H9 (cell line): ENCODE measurements at regions not wholly inside any gene's neighbourhood (a gene's known extent, or its start where the extent isn't known, plus 50 kb on each side); places are given as distances from the start of the nearest gene placed in this dataset.

ENCODE experiments used
- DNase-seq: peaks from one replicate; pipeline ENCODE4 v3.0.0-alpha.2; 2017
- H2AFZ ChIP-seq: one replicate; pipeline ENCODE4 v1.6.1; 2013; ENCODE audit warnings: mild to moderate bottlenecking, low read length, control low read depth, moderate library complexity
- H2AK5ac ChIP-seq: 2 replicates; pipeline ENCODE4 v1.6.1; 2013; ENCODE audit warnings: low read length, control low read depth, mixed read lengths; ENCODE audit not compliant: insufficient read length
- H2BK120ac ChIP-seq: one replicate; pipeline ENCODE4 v1.6.1; 2013; ENCODE audit warnings: low read depth, mild to moderate bottlenecking, low read length, control low read depth, inconsistent platforms; ENCODE audit not compliant: poor library complexity, severe bottlenecking
- H2BK12ac ChIP-seq: 2 replicates; pipeline ENCODE4 v1.6.1; 2013; ENCODE audit warnings: low read length, control low read depth, mixed read lengths, low read depth; ENCODE audit not compliant: insufficient read length
- H2BK15ac ChIP-seq: 2 replicates; pipeline ENCODE4 v1.6.1; 2013; ENCODE audit warnings: low read depth, low read length, control low read depth
- H2BK20ac ChIP-seq: one replicate; pipeline ENCODE4 v1.6.1; 2013; ENCODE audit warnings: low read depth, mild to moderate bottlenecking, low read length, control low read depth, inconsistent platforms; ENCODE audit not compliant: poor library complexity, severe bottlenecking
- H2BK5ac ChIP-seq: 2 replicates; pipeline ENCODE4 v1.6.1; 2013; ENCODE audit warnings: low read length, control low read depth, mixed read lengths; ENCODE audit not compliant: insufficient read length
- H3K14ac ChIP-seq: 2 replicates; pipeline ENCODE4 v1.6.1; 2013; ENCODE audit warnings: low read length, control low read depth; ENCODE audit not compliant: insufficient read depth
- H3K18ac ChIP-seq: 2 replicates; pipeline ENCODE4 v1.6.1; 2013; ENCODE audit warnings: low read depth, mild to moderate bottlenecking, mixed read lengths, low read length, control low read depth; ENCODE audit not compliant: insufficient read length
- H3K23ac ChIP-seq: 2 replicates; pipeline ENCODE4 v1.6.1; 2013; ENCODE audit warnings: low read length, control low read depth, mixed read lengths, low read depth; ENCODE audit not compliant: insufficient read length
- H3K23me2 ChIP-seq: 2 replicates; pipeline ENCODE4 v1.6.1; 2013; ENCODE audit warnings: low read depth, mild to moderate bottlenecking, mixed read lengths, low read length, control low read depth; ENCODE audit not compliant: insufficient read length, poor library complexity, severe bottlenecking
- H3K27ac ChIP-seq: 2 replicates; pipeline ENCODE4 v1.5.1; 2013; ENCODE audit warnings: low read length, control low read depth, mixed read lengths, low read depth; ENCODE audit not compliant: insufficient read length
- H3K27me3 ChIP-seq: 2 replicates; pipeline ENCODE4 v1.6.1; 2013; ENCODE audit warnings: low read length, control low read depth, inconsistent platforms; ENCODE audit not compliant: insufficient read depth
- H3K4ac ChIP-seq: 2 replicates; pipeline ENCODE4 v1.6.1; 2013; ENCODE audit warnings: low read depth, mild to moderate bottlenecking, control low read depth, inconsistent platforms, low read length, moderate library complexity
- H3K4me1 ChIP-seq: 2 replicates; pipeline ENCODE4 v1.6.1; 2013; ENCODE audit warnings: low read length, control low read depth, inconsistent platforms; ENCODE audit not compliant: insufficient read depth
- H3K4me2 ChIP-seq: 2 replicates; pipeline ENCODE4 v1.6.1; 2013; ENCODE audit warnings: low read length, control low read depth, mixed read lengths; ENCODE audit not compliant: insufficient read length, insufficient read depth
- H3K56ac ChIP-seq: 2 replicates; pipeline ENCODE4 v1.6.1; 2013; ENCODE audit warnings: low read depth, mild to moderate bottlenecking, mixed read lengths, low read length, control low read depth; ENCODE audit not compliant: insufficient read length
- H3K79me1 ChIP-seq: 2 replicates; pipeline ENCODE4 v1.6.1; 2013; ENCODE audit warnings: low read depth, mild to moderate bottlenecking, moderate library complexity, low read length, control low read depth, inconsistent platforms; ENCODE audit not compliant: insufficient read depth, poor library complexity, severe bottlenecking
- H3K79me2 ChIP-seq: 2 replicates; pipeline ENCODE4 v1.6.1; 2013; ENCODE audit warnings: low read length, control low read depth, inconsistent platforms; ENCODE audit not compliant: insufficient read depth
- H3K9ac ChIP-seq: 2 replicates; pipeline ENCODE4 v1.6.1; 2013; ENCODE audit warnings: low read length, control low read depth, mixed read lengths; ENCODE audit not compliant: insufficient read length; ENCODE audit errors: extremely low read depth
- H3K9me3 ChIP-seq: one replicate; pipeline ENCODE4 v1.6.1; 2013; ENCODE audit warnings: low read depth, low read length, inconsistent platforms; ENCODE audit not compliant: control insufficient read depth
- H3T11ph ChIP-seq: one replicate; pipeline ENCODE4 v1.6.1; 2013; ENCODE audit warnings: mild to moderate bottlenecking, low read length, control low read depth, inconsistent platforms
- H4K20me1 ChIP-seq: one replicate; pipeline ENCODE4 v1.6.1; 2013; ENCODE audit not compliant: control insufficient read depth, insufficient read length, insufficient read depth
- H4K5ac ChIP-seq: 2 replicates; pipeline ENCODE4 v1.6.1; 2013; ENCODE audit warnings: low read depth, mild to moderate bottlenecking, mixed read lengths, low read length, control low read depth; ENCODE audit not compliant: insufficient read length
- H4K8ac ChIP-seq: replicated peaks from 2 replicates; pipeline ENCODE4 v1.6.1; 2013; ENCODE audit warnings: low read length, control low read depth, mixed read lengths, low read depth; ENCODE audit not compliant: insufficient read length
- H4K91ac ChIP-seq: 2 replicates; pipeline ENCODE4 v1.6.1; 2013; ENCODE audit warnings: low read depth, mild to moderate bottlenecking, moderate library complexity, mixed read lengths, low read length, control low read depth; ENCODE audit not compliant: insufficient read length
- H3K27ac Mint-ChIP-seq, 3 experiments: 2 replicates in 2 of 3; 3 replicates in 1 of 3; pipeline ENCODE4 v1.8.0; 2020 to 2021; ENCODE audit warnings: mixed read lengths in 3 of 3, mild to moderate bottlenecking in 1 of 3, moderate library complexity in 1 of 3
- H3K27me3 Mint-ChIP-seq: 2 replicates; pipeline ENCODE4 v1.8.0; 2021; ENCODE audit warnings: low read depth, mild to moderate bottlenecking, moderate library complexity, mixed read lengths
- H3K36me3 Mint-ChIP-seq, 3 experiments: 2 replicates in 2 of 3; 3 replicates in 1 of 3; pipeline ENCODE4 v1.8.0; 2020 to 2021; ENCODE audit warnings: low read depth in 3 of 3, mixed read lengths in 3 of 3; ENCODE audit not compliant: insufficient read depth in 1 of 3
- H3K4me1 Mint-ChIP-seq, 2 experiments: 2 replicates each; pipeline ENCODE4 v1.8.0; 2020; ENCODE audit warnings: mixed read lengths in 2 of 2
- H3K4me3 Mint-ChIP-seq, 2 experiments: 2 replicates in 1 of 2; 3 replicates in 1 of 2; pipeline ENCODE4 v1.8.0; 2020 to 2021; ENCODE audit warnings: mild to moderate bottlenecking in 2 of 2, mixed read lengths in 2 of 2, moderate library complexity in 1 of 2
- H3K9me3 Mint-ChIP-seq, 2 experiments: 2 replicates in 1 of 2; 3 replicates in 1 of 2; pipeline ENCODE4 v1.8.0; 2020; ENCODE audit warnings: mild to moderate bottlenecking in 2 of 2, mixed read lengths in 2 of 2, moderate library complexity in 1 of 2
- CTCF ChIP-seq: fragments of 200-600 bp; sonication (generic); conservative IDR thresholded peaks from 3 replicates; pipeline ENCODE4 v1.8.0; 2021; ENCODE audit warnings: antibody characterized with exemption, mild to moderate bottlenecking
- WGBS: extraction: QIAGEN DNeasy Blood & Tissue Kit; methylation state at CpG from one replicate; pipeline ENCODE4 v1.1.7; 2013; ENCODE audit warnings: missing lambda C conversion rate, low lambda C conversion rate, mixed read lengths; ENCODE audit not compliant: insufficient read length; ENCODE audit errors: extremely low coverage; 5-methylcytosine and 5-hydroxymethylcytosine counted together

- Histone ChIP-seq H3K27ac (no peak overlapping the region), H3K23me2 (no peaks in the 10 kb centered on the region), H2AFZ (no peak overlapping the region), H3K18ac (no peak overlapping the region), H2BK20ac (no peak overlapping the region), H3K4me2 (no peak overlapping the region), H4K20me1 (no peaks in the 10 kb centered on the region), H3K79me2 (no peaks in the 10 kb centered on the region), H2AK5ac (no peak overlapping the region), H4K91ac (no peak overlapping the region), H3K56ac (no peak overlapping the region), H4K8ac (no peak overlapping the region), H3K27me3 (no peaks in the 10 kb centered on the region), H3K4ac (no peak overlapping the region), H4K5ac (no peak overlapping the region), H2BK120ac (no peak overlapping the region), H3K23ac (no peak overlapping the region), H2BK5ac (no peak overlapping the region), H3K9me3 (no peaks in the 10 kb centered on the region), H3K9ac (no peak overlapping the region), H2BK12ac (no peak overlapping the region), H2BK15ac (no peak overlapping the region), H3K4me1 (no peaks in the 10 kb centered on the region), H3T11ph (no peak overlapping the region), H3K14ac (no peak overlapping the region), H3K79me1 (no peaks in the 10 kb centered on the region)
- Mint-ChIP-seq H3K4me3 (no peak overlapping the region), H3K9me3 (no peaks in the 10 kb centered on the region; a peak in 1 of 5 replicates), H3K27ac (no peak overlapping the region), H3K27me3 (no peaks in the 10 kb centered on the region), H3K4me1 (peaks cover 6 to 9% of the 10 kb centered on the region in 2 experiments; a peak in 2 of 4 replicates), H3K36me3 (0 out of 7 replicates have a peak, but pooled peaks cover 0 to 2% (median 0%) of the 10 kb centered on the region in 3 experiments)
- no peak for DNase-seq
- no peak for TF ChIP-seq CTCF
- WGBS = no CpG with 5 or more reads among the region's 5 CpGs
Observed at GRCh38 chr18:68186039-68186438, 528.9 kb downstream of the TMX3 start.
